ENCODE measurements at regions not wholly inside any gene's neighbourhood (a gene's known extent, or its start where the extent isn't known, plus 50 kb on each side); places are given as distances from the start of the nearest gene placed in this dataset.

DNA sequence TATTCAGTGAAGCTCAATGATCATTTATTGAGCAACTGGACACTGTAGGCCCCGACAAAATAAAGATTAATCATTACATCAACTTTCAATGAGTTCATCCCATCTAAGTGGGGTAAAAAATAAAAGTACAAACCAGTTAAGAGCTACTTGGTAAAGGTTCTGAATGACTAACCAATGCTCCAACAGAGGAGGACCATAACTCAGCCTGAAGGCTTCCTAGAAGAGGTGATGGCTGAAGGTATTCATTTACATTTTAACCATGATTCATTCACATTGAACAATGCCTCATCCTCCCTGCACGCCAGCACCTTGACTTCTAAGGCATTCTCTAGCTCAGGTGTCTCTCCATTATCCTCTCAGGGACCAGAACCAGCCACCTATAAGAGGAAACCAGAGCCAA, 201.4 kb downstream of the ZNF462 start:
- Histone ChIP-seq H3K4me2 (no peak overlapping the region), H3K9me3 (replicated peaks in 1 of 11) (peaks cover 0 to 14% (median 4%) of the 10 kb centered on the region in 11 experiments; a peak in 6 of 22 replicates), H3K4me3 (no peak overlapping the region), H3K4me1 (peaks cover 12 to 15% (median 13%) of the 10 kb centered on the region in 10 experiments), H3K36me3 (no peaks in the 10 kb centered on the region), H3K27me3 (no peaks in the 10 kb centered on the region), H3K27ac (no peak overlapping the region), H4K20me1 (no peaks in the 10 kb centered on the region), H3K9ac (no peak overlapping the region)
- TF ChIP-seq Cebpa-rat (IDR thresholded peaks at IDR 0.05): no peak

DNA sequence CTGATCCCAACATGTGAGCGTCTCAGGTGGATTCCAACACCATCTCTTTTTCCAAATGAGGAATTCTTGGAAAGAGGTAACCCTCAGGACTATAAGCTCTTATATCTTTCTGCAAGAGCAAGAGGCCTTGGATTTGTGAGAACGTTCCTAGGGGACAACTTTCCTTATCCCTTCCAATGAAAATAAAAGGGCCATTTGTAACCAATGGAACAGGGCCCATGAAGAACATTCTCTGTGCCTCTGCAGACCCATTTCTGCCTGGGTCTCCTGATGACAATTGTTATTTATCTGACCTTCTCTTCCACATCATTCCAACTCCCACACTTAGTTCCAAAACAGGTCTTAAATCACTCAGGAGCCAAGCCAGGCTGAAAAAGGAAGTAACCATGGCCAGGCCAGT, 202.6 kb downstream of the ZNF462 start:
- Histone ChIP-seq H4K20me1 (no peaks in the 10 kb centered on the region), H3K4me3 (no peak overlapping the region), H3K9me3 (replicated peaks in 1 of 11) (peaks cover 0 to 14% (median 4%) of the 10 kb centered on the region in 11 experiments; a peak in 6 of 22 replicates), H3K9ac (no peak overlapping the region), H3K27me3 (no peaks in the 10 kb centered on the region), H3K36me3 (no peaks in the 10 kb centered on the region), H3K4me1 (peaks cover under 1 to 3% (median 1%) of the 10 kb centered on the region in 10 experiments; a peak in 15 of 20 replicates), H3K4me2 (no peak overlapping the region), H3K27ac (no peak overlapping the region)
- TF ChIP-seq Cebpa-rat (IDR thresholded peaks at IDR 0.05): no peak

DNA sequence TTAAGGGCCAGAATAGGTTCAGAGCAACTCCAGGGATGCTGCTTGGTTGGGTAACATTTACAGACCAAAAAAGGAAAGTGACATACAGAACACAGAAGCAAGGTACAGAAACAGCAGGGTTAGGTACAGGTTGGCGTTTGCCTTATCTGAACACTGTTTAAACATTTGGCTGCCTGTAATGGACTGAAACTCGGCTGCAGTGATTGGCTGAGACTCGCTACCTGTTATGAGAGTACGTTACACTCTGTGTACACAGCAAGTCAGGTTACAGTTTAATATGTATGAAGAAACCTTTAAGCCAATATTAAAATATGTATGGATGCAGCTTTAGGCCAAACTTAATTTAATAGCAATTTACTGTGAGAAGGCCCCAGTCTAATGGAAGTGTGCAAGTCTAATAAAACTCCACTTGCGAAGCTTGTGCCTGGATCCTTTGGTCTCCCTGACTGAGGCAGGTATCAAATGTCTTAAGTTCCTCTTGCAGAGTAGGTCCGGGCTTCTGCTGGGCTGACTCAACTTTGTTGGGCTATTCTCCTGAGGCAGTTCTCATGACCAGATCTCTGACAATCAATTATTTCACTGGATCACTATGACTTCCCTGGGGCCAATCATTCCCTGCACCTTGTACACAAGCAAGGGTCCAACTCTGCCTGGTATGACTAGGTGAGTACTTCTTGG, 204.9 kb downstream of the ZNF462 start:
- Histone ChIP-seq H3K4me3 (no peak overlapping the region), H3K4me1 (no peaks in the 10 kb centered on the region), H3K27me3 (no peaks in the 10 kb centered on the region), H3K9me3 (replicated peaks in 1 of 11) (peaks cover 0 to 2% (median 0%) of the 10 kb centered on the region in 11 experiments; a peak in 1 of 22 replicates), H3K9ac (no peak overlapping the region), H3K36me3 (no peaks in the 10 kb centered on the region), H3K4me2 (no peak overlapping the region), H3K27ac (no peak overlapping the region), H4K20me1 (no peaks in the 10 kb centered on the region)
- no peak for TF ChIP-seq Cebpa-rat (IDR thresholded peaks at IDR 0.05)

DNA sequence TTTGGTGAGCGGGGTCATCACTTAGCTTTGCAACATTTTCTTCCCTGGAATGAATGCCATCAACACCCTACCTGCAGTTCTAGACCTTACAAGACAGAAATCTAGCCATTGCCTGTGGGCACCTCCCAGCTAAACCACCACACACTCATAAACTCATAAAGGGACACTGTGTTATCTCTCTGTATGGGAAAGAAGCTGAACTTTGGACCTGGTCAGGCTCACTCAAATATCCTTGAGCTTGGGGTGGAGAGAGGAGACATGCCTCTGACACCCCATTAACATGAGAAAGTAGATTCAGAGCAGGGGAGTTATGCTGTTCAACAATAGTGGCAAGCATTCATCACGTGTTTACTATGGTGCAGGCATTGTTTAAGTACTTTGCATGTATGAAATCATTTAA, 205.6 kb downstream of the ZNF462 start:
- Histone ChIP-seq H3K4me1 (no peaks in the 10 kb centered on the region), H3K9ac (no peak overlapping the region), H3K4me3 (no peak overlapping the region), H3K27ac (no peak overlapping the region), H4K20me1 (no peaks in the 10 kb centered on the region), H3K4me2 (no peak overlapping the region), H3K27me3 (no peaks in the 10 kb centered on the region), H3K36me3 (no peaks in the 10 kb centered on the region), H3K9me3 (replicated peaks in 1 of 11) (no peaks in the 10 kb centered on the region)
- no peak for TF ChIP-seq Cebpa-rat (IDR thresholded peaks at IDR 0.05)

DNA sequence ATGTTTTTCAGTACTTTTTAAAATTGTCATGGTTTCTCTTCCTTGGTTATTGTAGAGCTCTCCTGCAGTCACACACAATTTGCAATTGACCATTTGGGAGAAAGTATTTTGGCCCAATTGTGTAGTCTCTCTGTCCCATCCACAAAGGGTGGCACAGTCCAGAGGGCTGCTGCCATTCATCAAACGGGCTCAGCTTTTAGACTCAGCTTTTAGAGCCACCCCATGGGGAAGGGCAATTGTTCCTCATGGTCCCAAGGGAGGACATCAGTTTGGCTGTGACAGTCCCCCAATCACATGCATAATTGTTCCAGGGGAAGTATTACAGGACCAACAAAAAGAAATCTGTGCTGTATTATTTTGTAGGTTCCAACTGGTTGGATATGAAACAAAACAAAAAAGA, 207.6 kb downstream of the ZNF462 start:
- Histone ChIP-seq H3K4me2 (no peak overlapping the region), H3K36me3 (no peaks in the 10 kb centered on the region), H3K4me3 (no peak overlapping the region), H3K27ac (no peak overlapping the region), H3K9ac (no peak overlapping the region), H3K4me1 (no peaks in the 10 kb centered on the region), H4K20me1 (no peaks in the 10 kb centered on the region), H3K27me3 (no peaks in the 10 kb centered on the region), H3K9me3 (replicated peaks in 1 of 11) (no peaks in the 10 kb centered on the region)
- TF ChIP-seq Cebpa-rat (IDR thresholded peaks at IDR 0.05): no peak

DNA sequence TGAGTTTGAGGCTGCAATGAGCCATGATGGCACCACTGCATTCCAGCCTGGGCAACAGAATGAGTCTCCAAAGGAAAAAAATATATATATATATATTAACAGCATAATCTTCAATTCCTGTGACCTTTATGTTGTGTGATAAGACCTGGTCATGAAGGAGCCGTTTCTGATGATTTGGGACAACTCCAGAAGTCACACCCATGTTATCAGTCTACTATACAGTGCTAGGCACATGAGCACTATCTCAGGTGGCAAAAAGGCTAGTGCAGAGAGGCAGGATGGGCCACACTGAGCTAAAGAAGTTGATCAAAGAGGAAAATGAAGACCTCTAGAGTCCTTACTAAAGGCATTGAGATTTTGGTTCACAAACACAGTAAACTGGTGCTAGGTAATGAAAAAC, 205.0 kb upstream of the RAD23B start:
- no peaks in the 10 kb centered on the region for H4K20me1 ChIP-seq
- H3K36me3 ChIP-seq: no peaks in the 10 kb centered on the region
- H3K9ac ChIP-seq: no peak overlapping the region
- H3K27me3 ChIP-seq: no peaks in the 10 kb centered on the region
- H3K4me2 ChIP-seq: no peak overlapping the region
- H3K27ac ChIP-seq: no peak overlapping the region
- no peak overlapping the region for H3K4me3 ChIP-seq
- no peak for TF ChIP-seq Cebpa-rat (IDR thresholded peaks at IDR 0.05)
- no peaks in the 10 kb centered on the region for H3K4me1 ChIP-seq
- H3K9me3 ChIP-seq (replicated peaks in 1 of 11): no peaks in the 10 kb centered on the region

DNA sequence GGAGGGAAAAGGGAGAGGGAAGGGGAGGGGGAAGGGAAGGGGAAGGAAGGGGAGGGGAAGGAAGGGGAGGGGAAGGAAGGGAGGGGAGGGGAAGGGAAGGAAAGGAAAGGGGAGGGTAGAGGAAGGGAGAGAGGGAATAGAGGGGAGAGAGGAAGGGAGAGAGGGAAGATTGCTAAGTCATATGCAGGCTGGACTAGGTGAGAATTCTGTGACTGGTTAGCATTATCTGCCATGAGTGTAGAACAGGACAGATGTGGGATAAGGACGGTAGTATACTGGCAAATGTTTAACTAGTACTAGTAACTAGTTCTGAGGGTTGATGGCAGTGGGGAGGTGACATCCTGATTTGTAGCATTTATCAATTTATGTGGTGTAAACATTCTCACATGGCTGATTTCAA, 203.5 kb upstream of the RAD23B start:
- no peak overlapping the region for H3K4me3 ChIP-seq
- H3K27ac ChIP-seq: no peak overlapping the region
- H3K4me1 ChIP-seq: no peaks in the 10 kb centered on the region
- H3K27me3 ChIP-seq: no peaks in the 10 kb centered on the region
- no peaks in the 10 kb centered on the region for H3K9me3 ChIP-seq (replicated peaks in 1 of 11)
- H3K9ac ChIP-seq: no peak overlapping the region
- H4K20me1 ChIP-seq: no peaks in the 10 kb centered on the region
- no peak overlapping the region for H3K4me2 ChIP-seq
- no peaks in the 10 kb centered on the region for H3K36me3 ChIP-seq
- TF ChIP-seq Cebpa-rat (IDR thresholded peaks at IDR 0.05): no peak

DNA sequence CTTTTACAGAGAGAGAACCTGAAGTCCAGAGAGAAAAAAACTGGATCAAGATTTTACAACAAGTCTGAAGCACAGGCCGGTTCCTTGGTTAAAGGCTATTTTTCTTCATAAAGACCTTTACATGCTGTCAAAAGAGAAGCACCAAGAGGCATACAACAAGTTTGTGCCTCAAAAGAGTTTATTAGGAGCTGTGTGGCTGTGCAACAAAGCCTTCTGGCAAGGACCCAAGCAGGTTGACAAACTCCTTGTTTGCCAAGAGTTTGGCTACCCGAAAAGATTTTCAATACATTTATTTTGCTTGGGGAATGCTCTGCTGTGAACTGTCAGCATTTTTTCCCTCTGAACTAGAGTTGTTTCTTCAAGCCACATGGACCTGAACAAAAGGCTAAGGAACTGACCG, 202.9 kb upstream of the RAD23B start:
- Histone ChIP-seq H3K27ac (no peak overlapping the region), H3K4me2 (no peak overlapping the region), H3K9me3 (replicated peaks in 1 of 11) (no peaks in the 10 kb centered on the region), H3K4me3 (no peak overlapping the region), H4K20me1 (no peaks in the 10 kb centered on the region), H3K4me1 (no peaks in the 10 kb centered on the region), H3K9ac (no peak overlapping the region), H3K27me3 (no peaks in the 10 kb centered on the region), H3K36me3 (no peaks in the 10 kb centered on the region)
- TF ChIP-seq Cebpa-rat (IDR thresholded peaks at IDR 0.05): no peak

DNA sequence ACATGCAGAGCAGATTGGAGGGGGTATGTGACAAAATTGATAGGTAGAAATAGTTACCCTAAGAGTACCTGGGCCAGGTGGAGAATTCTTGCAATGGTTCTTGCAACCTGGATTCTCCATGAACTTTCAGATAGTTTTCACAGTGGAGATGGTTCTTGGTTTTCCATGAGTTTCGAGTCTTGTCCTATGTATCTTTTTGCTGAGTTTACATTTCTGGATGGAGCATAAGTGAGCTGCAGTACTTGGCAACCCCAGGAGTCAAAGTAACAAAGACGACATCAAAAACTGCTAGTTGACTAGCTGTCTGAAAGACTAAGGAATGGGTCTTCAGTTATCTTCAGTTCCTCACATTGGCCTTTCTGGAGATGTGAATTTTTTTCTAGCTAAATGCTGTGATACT, 196.6 kb upstream of the RAD23B start:
- Histone ChIP-seq H3K36me3 (no peaks in the 10 kb centered on the region), H3K9me3 (replicated peaks in 1 of 11) (peaks cover 0 to 9% (median 0%) of the 10 kb centered on the region in 11 experiments; a peak in 2 of 22 replicates), H3K4me1 (no peaks in the 10 kb centered on the region), H3K4me3 (no peak overlapping the region), H3K4me2 (no peak overlapping the region), H3K27ac (no peak overlapping the region), H3K9ac (no peak overlapping the region), H4K20me1 (no peaks in the 10 kb centered on the region), H3K27me3 (no peaks in the 10 kb centered on the region)
- TF ChIP-seq Cebpa-rat (IDR thresholded peaks at IDR 0.05): no peak

DNA sequence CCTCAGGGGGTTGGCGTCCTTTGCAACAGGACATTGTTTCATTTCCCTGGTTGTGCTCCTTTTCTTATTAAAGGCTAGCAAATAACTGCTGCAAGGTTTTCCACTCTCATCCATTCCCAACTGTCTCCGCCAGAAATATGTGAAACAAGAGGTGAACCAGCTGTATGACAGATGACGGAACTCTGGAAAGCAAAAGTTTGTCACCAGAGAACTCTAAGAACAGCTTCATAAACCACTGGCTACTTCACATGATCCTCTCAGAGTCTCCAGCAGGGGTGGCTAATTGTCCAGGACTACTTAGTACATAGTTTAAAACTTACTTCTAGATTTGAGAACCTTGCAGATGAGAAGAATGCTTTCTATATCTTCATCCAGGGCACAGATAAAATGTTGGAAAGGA, 195.9 kb upstream of the RAD23B start:
- Histone ChIP-seq H3K4me2 (no peak overlapping the region), H3K9me3 (replicated peaks in 1 of 11) (peaks cover 0 to 9% (median 0%) of the 10 kb centered on the region in 11 experiments; a peak in 2 of 22 replicates), H3K9ac (no peak overlapping the region), H3K36me3 (no peaks in the 10 kb centered on the region), H4K20me1 (no peaks in the 10 kb centered on the region), H3K27ac (no peak overlapping the region), H3K4me3 (no peak overlapping the region), H3K27me3 (no peaks in the 10 kb centered on the region), H3K4me1 (no peaks in the 10 kb centered on the region)
- TF ChIP-seq Cebpa-rat (IDR thresholded peaks at IDR 0.05): no peak

All from BLaER1 treated with 17β-estradiol and CSF1 and Interleukin-3, amounts not matched to agents 10 nM and 100 nM (cell line).